ENCODE measurements at regions not wholly inside any gene's neighbourhood (a gene's known extent, or its start where the extent isn't known, plus 50 kb on each side); places are given as distances from the start of the nearest gene placed in this dataset.

DNA sequence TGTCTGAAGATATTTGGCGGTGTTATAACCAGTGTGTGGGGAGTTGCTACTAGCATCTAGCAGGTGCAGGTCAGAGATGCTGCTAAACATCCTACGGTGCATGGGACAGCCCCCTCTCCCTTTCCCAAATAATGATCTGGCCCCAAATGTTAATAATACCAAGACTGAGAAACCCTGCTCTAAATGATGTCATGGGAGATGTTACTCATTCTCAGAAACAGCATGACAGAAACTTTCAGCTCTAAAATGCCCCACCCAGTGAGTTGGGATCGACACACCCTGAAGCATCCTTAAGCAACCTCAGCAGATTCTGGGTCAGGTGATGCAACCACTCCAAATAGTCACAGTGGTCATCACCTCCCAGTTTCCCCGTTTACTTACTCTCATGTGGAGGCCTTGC, 108.8 kb upstream of the MPP7 start:
- Histone ChIP-seq H3K23ac (ENCODE audit: low read depth, low read length) (no peak overlapping the region), H2AFZ (replicated peaks; ENCODE audit: low read length, poor library complexity) (no peak overlapping the region), H3K36me3 (ENCODE audit: control insufficient read depth, insufficient read depth, low read length) (no peaks in the 10 kb centered on the region), H2BK120ac (ENCODE audit: low read depth, low read length) (no peak overlapping the region), H4K8ac (ENCODE audit: low read depth in 2 of 2, low read length in 2 of 2) (no peak overlapping the region), H2AK9ac (replicated peaks; ENCODE audit: low read depth, low read length, poor library complexity) (no peak overlapping the region), H3K56ac (ENCODE audit: extremely low read depth, insufficient read depth, low read length) (no peak overlapping the region), H3K79me1 (ENCODE audit: low read depth in 1 of 2, low read length in 2 of 2) (no peaks in the 10 kb centered on the region), H2AK5ac (ENCODE audit: low read depth, low read length) (no peak overlapping the region), H4K5ac (ENCODE audit: low read depth, low read length) (no peak overlapping the region), H3K27me3 (ENCODE audit: control insufficient read depth, insufficient read depth, low read length) (peaks cover 11% of the 10 kb centered on the region), H3K18ac (ENCODE audit: low read depth, low read length) (no peak overlapping the region), H3K14ac (replicated peaks; ENCODE audit: low read depth, low read length) (no peak overlapping the region), H3K9ac (ENCODE audit: low read depth, low read length) (no peak overlapping the region), H2BK5ac (ENCODE audit: low read depth, low read length, poor library complexity, severe bottlenecking) (no peak overlapping the region), H3K4me2 (ENCODE audit: low read depth, low read length) (no peak overlapping the region), H3K4ac (ENCODE audit: low read depth, low read length) (no peak overlapping the region), H2BK20ac (ENCODE audit: low read depth, low read length) (no peak overlapping the region), H2BK15ac (ENCODE audit: low read depth, low read length) (no peak overlapping the region), H3K9me3 (ENCODE audit: control insufficient read depth, insufficient read depth, low read length) (no peaks in the 10 kb centered on the region), H4K20me1 (ENCODE audit: insufficient read depth, low read length) (no peaks in the 10 kb centered on the region), H3K27ac (ENCODE audit: insufficient read depth, low read length) (no peak overlapping the region), H4K91ac (ENCODE audit: insufficient read depth, low read depth, low read length) (no peak overlapping the region), H3K4me3 (ENCODE audit: insufficient read depth, low read depth, low read length) (no peak overlapping the region), H3K9me1 (ENCODE audit: insufficient read depth, low read length) (no peaks in the 10 kb centered on the region), H3K4me1 (ENCODE audit: control insufficient read depth, insufficient read depth, low read length) (no peaks in the 10 kb centered on the region)
- no TSS peak for BruUV-seq (replicated peaks)
- ATAC-seq (ENCODE audit: low read depth) (no peak), DNase-seq (no peak)
- intact Hi-C loops (cut with micrococcal nuclease) (no loop called here), in situ Hi-C loops (cut with MboI; ENCODE audit: low sequenced_read_pairs) (no loop called here), dilution Hi-C loops (cut with HindIII; ENCODE audit: low sequenced_read_pairs, unreplicated experiment) (no loop called here)
- TF ChIP-seq MAFK (IDR thresholded peaks at IDR 0.05; ENCODE audit: low read depth, low read length) (0 out of 2 replicates have a peak, but pooled peaks have one; percentile 3), RAD21 (IDR thresholded peaks at IDR 0.05; ENCODE audit: low read length) (no peak), CEBPB (IDR thresholded peaks at IDR 0.05; ENCODE audit: low read depth, low read length) (0 out of 2 replicates have a peak, but pooled peaks have one; percentile 6), FOS (IDR thresholded peaks at IDR 0.05; ENCODE audit: low read depth, low read length) (no peak), RCOR1 (IDR thresholded peaks at IDR 0.05; ENCODE audit: insufficient replicate concordance, low read length) (no peak)
- no CpG with 5 or more reads among the region's 4 CpGs for WGBS, 2 experiments (ENCODE audit: extremely low coverage in 2 of 2, insufficient read length in 1 of 2)
- ChIA-PET POLR2A (ENCODE audit: unreplicated experiment) (no interaction called here), CTCF (interaction anchor here (1.1 kb wide), 1 partner anchor 13 kb away, joined by 3 read pairs; no protein-coding TSS in a partner anchor)

All from IMR-90 (cell line).